IMR-90 (cell line): ENCODE measurements at regions not wholly inside any gene's neighbourhood (a gene's known extent, or its start where the extent isn't known, plus 50 kb on each side); places are given as distances from the start of the nearest gene placed in this dataset.

Experiments
- ATAC-seq: fragments of 200-7000 bp; cut with Tn5 transposase; 2 replicates; pipeline ENCODE4 v1.9.1; 2020; ENCODE audit warnings: low read depth, mild to moderate bottlenecking, moderate library complexity
- BruUV-seq: library from RNA; stranded (reverse); fragments of 400-500 nt; replicated peaks from 2 replicates; lab custom pipeline; 2021; lab: Mats Ljungman, UMichigan
- CTCF ChIA-PET: fragments of 300-600 bp; formaldehyde crosslinking; extraction: SDS; loops from one replicate; lab custom pipeline; 2021; ENCODE audit warnings: antibody characterized with exemption; lab: Yijun Ruan, JAX
- POLR2A ChIA-PET: fragments of 300-600 bp; sonication (Branson Sonifier 250); formaldehyde crosslinking; loops from one replicate; lab custom pipeline; 2022; ENCODE audit warnings: antibody characterized with exemption; ENCODE audit not compliant: unreplicated experiment; lab: Charles Lee
- DNase-seq: peaks from one replicate; pipeline ENCODE4 v3.0.0; 2013
- H2AFZ ChIP-seq: replicated peaks from 2 replicates; pipeline ENCODE3; 2013; ENCODE audit warnings: low read length, mild to moderate bottlenecking; ENCODE audit not compliant: poor library complexity
- H2AK5ac ChIP-seq: 2 replicates; pipeline ENCODE4 v1.6.1; 2013; ENCODE audit warnings: low read depth, low read length, inconsistent platforms
- H2AK9ac ChIP-seq: replicated peaks from 2 replicates; pipeline ENCODE3; 2013; ENCODE audit warnings: mild to moderate bottlenecking, low read depth, low read length, moderate library complexity; ENCODE audit not compliant: poor library complexity
- H2BK120ac ChIP-seq: 2 replicates; pipeline ENCODE4 v1.6.1; 2013; ENCODE audit warnings: low read depth, low read length, inconsistent platforms
- H2BK15ac ChIP-seq: 3 replicates; pipeline ENCODE4 v1.6.1; 2013; ENCODE audit warnings: low read depth, low read length, inconsistent platforms
- H2BK20ac ChIP-seq: 2 replicates; pipeline ENCODE4 v1.6.1; 2013; ENCODE audit warnings: low read depth, mild to moderate bottlenecking, inconsistent platforms, low read length, moderate library complexity
- H2BK5ac ChIP-seq: 2 replicates; pipeline ENCODE4 v1.6.1; 2013; ENCODE audit warnings: mild to moderate bottlenecking, low read depth, low read length, inconsistent platforms; ENCODE audit not compliant: poor library complexity, severe bottlenecking
- H3K14ac ChIP-seq: replicated peaks from 2 replicates; pipeline ENCODE4 v1.6.1; 2013; ENCODE audit warnings: low read depth, low read length, inconsistent platforms
- H3K18ac ChIP-seq: 2 replicates; pipeline ENCODE4 v1.6.1; 2013; ENCODE audit warnings: low read depth, low read length, control low read depth
- H3K23ac ChIP-seq: 2 replicates; pipeline ENCODE4 v1.6.1; 2013; ENCODE audit warnings: low read depth, low read length, inconsistent platforms
- H3K27ac ChIP-seq: 2 replicates; pipeline ENCODE4 v1.5.1; 2013; ENCODE audit warnings: mild to moderate bottlenecking, control low read depth, low read length; ENCODE audit not compliant: insufficient read depth
- H3K27me3 ChIP-seq: 2 replicates; pipeline ENCODE4 v1.6.1; 2013; ENCODE audit warnings: low read length; ENCODE audit not compliant: control insufficient read depth, insufficient read depth
- H3K36me3 ChIP-seq: 2 replicates; pipeline ENCODE4 v1.6.1; 2013; ENCODE audit warnings: low read length, mixed read lengths; ENCODE audit not compliant: control insufficient read depth, insufficient read depth
- H3K4ac ChIP-seq: 2 replicates; pipeline ENCODE4 v1.6.1; 2013; ENCODE audit warnings: low read depth, low read length, inconsistent platforms
- H3K4me1 ChIP-seq: 2 replicates; pipeline ENCODE4 v1.6.1; 2013; ENCODE audit warnings: low read length, mixed read lengths; ENCODE audit not compliant: control insufficient read depth, insufficient read depth
- H3K4me2 ChIP-seq: 2 replicates; pipeline ENCODE4 v1.6.1; 2013; ENCODE audit warnings: low read depth, mild to moderate bottlenecking, control low read depth, low read length, moderate library complexity
- H3K4me3 ChIP-seq: 2 replicates; pipeline ENCODE4 v1.5.1; 2013; ENCODE audit warnings: low read depth, mild to moderate bottlenecking, control low read depth, low read length, moderate library complexity; ENCODE audit not compliant: insufficient read depth
- H3K56ac ChIP-seq: 2 replicates; pipeline ENCODE4 v1.6.1; 2013; ENCODE audit warnings: low read length, inconsistent platforms; ENCODE audit not compliant: insufficient read depth; ENCODE audit errors: extremely low read depth
- H3K79me1 ChIP-seq, 2 experiments: 2 replicates each; pipeline ENCODE4 v1.6.1; 2013; ENCODE audit warnings: low read length in 2 of 2, inconsistent platforms in 1 of 2, low read depth in 1 of 2
- H3K9ac ChIP-seq: 2 replicates; pipeline ENCODE4 v1.6.1; 2013; ENCODE audit warnings: low read depth, low read length, control low read depth
- H3K9me1 ChIP-seq: 2 replicates; pipeline ENCODE4 v1.6.1; 2013; ENCODE audit warnings: low read length, inconsistent platforms; ENCODE audit not compliant: insufficient read depth
- H3K9me3 ChIP-seq: 2 replicates; pipeline ENCODE4 v1.6.1; 2013; ENCODE audit warnings: low read length; ENCODE audit not compliant: control insufficient read depth, insufficient read depth
- H4K20me1 ChIP-seq: 2 replicates; pipeline ENCODE4 v1.6.1; 2013; ENCODE audit warnings: low read length, inconsistent platforms; ENCODE audit not compliant: insufficient read depth
- H4K5ac ChIP-seq: 2 replicates; pipeline ENCODE4 v1.6.1; 2013; ENCODE audit warnings: mild to moderate bottlenecking, low read depth, low read length, control low read depth
- H4K8ac ChIP-seq, 2 experiments: 2 replicates each; pipeline ENCODE4 v1.6.1; 2013; ENCODE audit warnings: low read depth in 2 of 2, low read length in 2 of 2, control low read depth in 1 of 2, inconsistent platforms in 1 of 2
- H4K91ac ChIP-seq: 2 replicates; pipeline ENCODE4 v1.6.1; 2013; ENCODE audit warnings: low read depth, low read length, inconsistent platforms; ENCODE audit not compliant: insufficient read depth
- BHLHE40 ChIP-seq: fragments of 150-350 bp; IDR thresholded peaks from 2 replicates; pipeline ENCODE4 v1.6.1; 2016; ENCODE audit warnings: mild to moderate bottlenecking, low read depth, low read length
- CEBPB ChIP-seq: IDR thresholded peaks from 2 replicates; pipeline ENCODE4 v1.6.1; 2012; ENCODE audit warnings: low read depth, low read length, improper control_type of control experiment
- FOS ChIP-seq: fragments of 150-350 bp; IDR thresholded peaks from 2 replicates; pipeline ENCODE4 v1.6.1; 2016; ENCODE audit warnings: low read depth, low read length
- MAFK ChIP-seq: IDR thresholded peaks from 2 replicates; pipeline ENCODE4 v1.6.1; 2012; ENCODE audit warnings: low read depth, low read length, improper control_type of control experiment
- MXI1 ChIP-seq: IDR thresholded peaks from 2 replicates; pipeline ENCODE4 v1.6.1; 2012; ENCODE audit warnings: low read depth, mild to moderate bottlenecking, low read length, moderate library complexity, borderline replicate concordance
- NFE2L2 ChIP-seq: fragments of 150-350 bp; IDR thresholded peaks from 2 replicates; pipeline ENCODE4 v1.6.1; 2016; ENCODE audit warnings: low read depth, mild to moderate bottlenecking, low read length
- RAD21 ChIP-seq: IDR thresholded peaks from 2 replicates; pipeline ENCODE4 v1.6.1; 2012; ENCODE audit warnings: low read length, improper control_type of control experiment
- RFX5 ChIP-seq: IDR thresholded peaks from 2 replicates; pipeline ENCODE4 v1.8.0; 2012; ENCODE audit warnings: low read depth, mild to moderate bottlenecking, low read length, moderate library complexity
- WGBS, 2 experiments: methylation state at CpG; one replicate each; pipeline versions ENCODE4 v1.1.5 to v1.1.7; 2013; ENCODE audit warnings: missing lambda C conversion rate in 2 of 2; ENCODE audit not compliant: insufficient read length in 1 of 2; ENCODE audit errors: extremely low coverage in 2 of 2; 5-methylcytosine and 5-hydroxymethylcytosine counted together
- dilution Hi-C: fragments of 300-500 bp; cut with HindIII; formaldehyde crosslinking; loops from one replicate; pipeline ENCODE4 v1.14.3; 2018; ENCODE audit warnings: low sequenced_read_pairs; ENCODE audit not compliant: unreplicated experiment
- in situ Hi-C: fragments of 300-500 bp; cut with MboI; formaldehyde crosslinking; loops from 3 replicates; pipeline ENCODE4 v1.14.3; 2019; ENCODE audit warnings: low sequenced_read_pairs, inconsistent platforms, mixed read lengths
- intact Hi-C: fragments of 100-400 bp; cut with micrococcal nuclease; formaldehyde crosslinking; loops from 2 replicates; pipeline ENCODE4 v1.10.0; 2022
- TF ChIP-seq, protein P1 (sequence below): fragments of 150-350 bp; IDR thresholded peaks from 2 replicates; pipeline ENCODE4 v1.6.1; 2016; ENCODE audit warnings: low read depth, mild to moderate bottlenecking, low read length, moderate library complexity, borderline replicate concordance

DNA sequence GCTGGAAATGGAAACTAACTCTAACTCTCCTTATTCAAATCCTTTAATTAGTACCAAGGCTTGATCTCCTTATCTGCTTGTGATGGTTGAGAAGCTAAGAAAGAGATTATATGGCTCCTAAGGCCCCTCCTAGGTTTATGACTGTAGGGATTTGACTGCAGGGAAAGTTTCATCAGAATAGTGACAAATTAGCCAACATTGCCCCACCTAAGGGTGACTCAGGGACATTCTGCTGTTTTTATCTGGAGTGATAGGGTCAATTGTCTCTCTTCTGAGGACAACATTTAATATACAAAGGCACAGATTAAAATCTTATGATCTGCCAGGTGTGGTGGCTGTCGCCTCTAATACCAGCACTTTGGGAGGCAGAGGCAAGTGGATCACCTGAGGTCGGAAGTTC is 138.1 kb upstream of the MARCKS start:
- POLR2A ChIA-PET, result no interaction called here
- dilution Hi-C loops, result no loop called here

More for the DNA sequence above, 138.1 kb upstream of the MARCKS start:
- no peak overlapping the region for H4K91ac ChIP-seq
- H2BK15ac ChIP-seq, result peak overlapping the region; percentile 0; the same call in 1 of the 3 replicates
- no peak overlapping the region for H3K9ac ChIP-seq
- H3K56ac ChIP-seq, result no peak overlapping the region
- 0 out of 2 replicates have a peak overlapping the region, but pooled peaks have one; percentile 4 for H2AK5ac ChIP-seq
- no CpG with 5 or more reads among the region's 2 CpGs for WGBS, 2 experiments
- H3K9me1 ChIP-seq, result no peaks in the 10 kb centered on the region
- no peaks in the 10 kb centered on the region for H3K36me3 ChIP-seq
- no peak overlapping the region for H2BK120ac ChIP-seq
- peak overlapping the region; percentile 24; the same call in 1 of the 2 replicates for H3K18ac ChIP-seq
- no peaks in the 10 kb centered on the region for H3K27me3 ChIP-seq
- no peak overlapping the region for H3K14ac ChIP-seq
- peak; percentile 26 for DNase-seq
- in situ Hi-C loops (no loop called here), intact Hi-C loops (no loop called here)
- no peak overlapping the region for H3K4me2 ChIP-seq
- no peak overlapping the region for H3K23ac ChIP-seq
- H2AK9ac ChIP-seq, result no peak overlapping the region
- ATAC-seq, result no peak; the same call in 1 of the 2 replicates
- CTCF ChIA-PET, result no interaction called here
- H3K4ac ChIP-seq, result no peak overlapping the region
- H2BK20ac ChIP-seq, result no peak overlapping the region
- TF ChIP-seq CEBPB (peak; percentile 78), MXI1 (no peak), RFX5 (no peak), FOS (no peak), NFE2L2 (no peak), BHLHE40 (no peak), MAFK (no peak), RAD21 (no peak)
- TF ChIP-seq, protein P1, sequence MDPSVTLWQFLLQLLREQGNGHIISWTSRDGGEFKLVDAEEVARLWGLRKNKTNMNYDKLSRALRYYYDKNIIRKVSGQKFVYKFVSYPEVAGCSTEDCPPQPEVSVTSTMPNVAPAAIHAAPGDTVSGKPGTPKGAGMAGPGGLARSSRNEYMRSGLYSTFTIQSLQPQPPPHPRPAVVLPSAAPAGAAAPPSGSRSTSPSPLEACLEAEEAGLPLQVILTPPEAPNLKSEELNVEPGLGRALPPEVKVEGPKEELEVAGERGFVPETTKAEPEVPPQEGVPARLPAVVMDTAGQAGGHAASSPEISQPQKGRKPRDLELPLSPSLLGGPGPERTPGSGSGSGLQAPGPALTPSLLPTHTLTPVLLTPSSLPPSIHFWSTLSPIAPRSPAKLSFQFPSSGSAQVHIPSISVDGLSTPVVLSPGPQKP, result no peak
- peak overlapping the region; percentile 48; the same call in 1 of the 2 replicates for H4K5ac ChIP-seq
- no peaks in the 10 kb centered on the region for H3K9me3 ChIP-seq
- peaks cover 4% of the 10 kb centered on the region for H3K4me1 ChIP-seq
- peak overlapping the region in 1 of 2 experiments; percentile 12; a peak in 1 of 4 replicates for H4K8ac ChIP-seq
- H2AFZ ChIP-seq, result no peak overlapping the region
- H3K4me3 ChIP-seq, result no peak overlapping the region
- no peak overlapping the region for H2BK5ac ChIP-seq
- BruUV-seq, result no TSS peak
- H3K27ac ChIP-seq, result no peak overlapping the region
- H3K79me1 ChIP-seq, result no peaks in the 10 kb centered on the region
- H4K20me1 ChIP-seq, result no peaks in the 10 kb centered on the region
